Neural cell (in vitro differentiated cells): ENCODE measurements at regions not wholly inside any gene's neighbourhood (a gene's known extent, or its start where the extent isn't known, plus 50 kb on each side); places are given as distances from the start of the nearest gene placed in this dataset.

Experiments
- H2AFZ ChIP-seq: fragments of 200-600, 300-800 bp; sonication (generic), shearing (Covaris generic); 2 replicates; pipeline ENCODE4 v1.6.0; 2014; ENCODE audit warnings: low read depth, mild to moderate bottlenecking, antibody characterized with exemption, low read length, moderate library complexity
- H3F3A ChIP-seq: fragments of 200-600 bp; shearing (Covaris generic); 2 replicates; pipeline ENCODE4 v1.6.1; 2016; ENCODE audit warnings: mild to moderate bottlenecking, moderate library complexity, mixed read lengths, antibody characterized with exemption, low read length; ENCODE audit not compliant: insufficient read depth, poor library complexity, severe bottlenecking
- H3K27ac ChIP-seq: fragments of 200-600, 300-800 bp; sonication (generic), shearing (Covaris generic); 2 replicates; pipeline ENCODE4 v1.5.1; 2014; ENCODE audit warnings: mild to moderate bottlenecking, low read length, moderate library complexity
- H3K27me3 ChIP-seq: fragments of 300-800, 200-600 bp; sonication (generic), shearing (Covaris generic); 2 replicates; pipeline ENCODE4 v1.6.0; 2014; ENCODE audit warnings: mild to moderate bottlenecking, low read depth, low read length, moderate library complexity; ENCODE audit not compliant: insufficient read depth
- H3K36me3 ChIP-seq: fragments of 300-800, 200-600 bp; sonication (generic), shearing (Covaris generic); 2 replicates; pipeline ENCODE4 v1.5.1; 2014; ENCODE audit warnings: mild to moderate bottlenecking, antibody characterized with exemption, low read length, moderate library complexity; ENCODE audit not compliant: insufficient read depth
- H3K4me2 ChIP-seq: fragments of 300-800, 200-600 bp; sonication (generic), shearing (Covaris generic); 2 replicates; pipeline ENCODE4 v1.6.0; 2014; ENCODE audit warnings: mild to moderate bottlenecking, low read length
- H3K4me3 ChIP-seq: fragments of 300-800, 200-600 bp; sonication (generic), shearing (Covaris generic); 2 replicates; pipeline ENCODE4 v1.5.1; 2014; ENCODE audit warnings: mild to moderate bottlenecking, low read length, moderate library complexity
- H3K79me2 ChIP-seq: fragments of 200-600 bp; shearing (Covaris generic); replicated peaks from 2 replicates; pipeline ENCODE4 v1.6.0; 2014; ENCODE audit warnings: mild to moderate bottlenecking, low read length, moderate library complexity; ENCODE audit not compliant: insufficient read depth
- H3K9ac ChIP-seq: fragments of 300-800, 200-600 bp; sonication (generic), shearing (Covaris generic); 2 replicates; pipeline ENCODE4 v1.6.1; 2016; ENCODE audit warnings: mild to moderate bottlenecking, low read length, mixed read lengths
- H3K9me2 ChIP-seq: fragments of 200-600 bp; shearing (Covaris generic); 2 replicates; pipeline ENCODE4 v1.6.1; 2016; ENCODE audit warnings: mild to moderate bottlenecking, low read length, mixed read lengths; ENCODE audit not compliant: insufficient read depth
- H3K9me3 ChIP-seq: fragments of 200-600, 300-800 bp; sonication (generic), shearing (Covaris generic); 2 replicates; pipeline ENCODE4 v1.6.1; 2016; ENCODE audit warnings: mild to moderate bottlenecking, mixed run types, low read length, moderate library complexity, mixed read lengths
- H4K20me1 ChIP-seq: fragments of 200-600 bp; shearing (Covaris generic); 2 replicates; pipeline ENCODE4 v1.6.1; 2016; ENCODE audit warnings: mild to moderate bottlenecking, mixed run types; ENCODE audit not compliant: insufficient read depth
- CTCF ChIP-seq: fragments of 450-650 bp; IDR thresholded peaks from 2 replicates; pipeline ENCODE4 v1.5.1; 2014; ENCODE audit warnings: antibody characterized with exemption, mild to moderate bottlenecking, moderate library complexity; ENCODE audit not compliant: poor library complexity, severe bottlenecking
- EP300 ChIP-seq: fragments of 450-650 bp; conservative IDR thresholded peaks from 2 replicates; pipeline ENCODE4 v1.6.1; 2014; ENCODE audit warnings: antibody characterized with exemption, mild to moderate bottlenecking, moderate library complexity; ENCODE audit not compliant: poor library complexity, severe bottlenecking
- EZH2 ChIP-seq: fragments of 200-600, 300-800 bp; shearing (Covaris generic), sonication (generic); IDR thresholded peaks from 2 replicates; pipeline ENCODE4 v1.6.1; 2014; ENCODE audit warnings: antibody characterized with exemption, low read length, borderline replicate concordance, mild to moderate bottlenecking; ENCODE audit not compliant: insufficient read depth, poor library complexity, severe bottlenecking
- MXI1 ChIP-seq: fragments of 450-650 bp; conservative IDR thresholded peaks from 2 replicates; pipeline ENCODE4 v1.6.1; 2014; ENCODE audit warnings: antibody characterized with exemption, mild to moderate bottlenecking; ENCODE audit not compliant: poor library complexity, severe bottlenecking
- POLR2AphosphoS5 ChIP-seq: IDR thresholded peaks from 2 replicates; pipeline ENCODE4 v1.6.1; 2012
- RAD21 ChIP-seq: fragments of 450-650 bp; conservative IDR thresholded peaks from 2 replicates; pipeline ENCODE4 v1.6.1; 2014; ENCODE audit warnings: antibody characterized with exemption, mild to moderate bottlenecking, moderate library complexity
- REST ChIP-seq: IDR thresholded peaks from 2 replicates; pipeline ENCODE4 v1.6.1; 2012; ENCODE audit warnings: borderline replicate concordance
- SMC3 ChIP-seq: fragments of 450-650 bp; conservative IDR thresholded peaks from 2 replicates; pipeline ENCODE4 v1.6.1; 2014; ENCODE audit warnings: antibody characterized with exemption, mild to moderate bottlenecking, moderate library complexity; ENCODE audit not compliant: poor library complexity
- TAF1 ChIP-seq: IDR thresholded peaks from 2 replicates; pipeline ENCODE4 v1.6.1; 2012; ENCODE audit warnings: low read depth

DNA sequence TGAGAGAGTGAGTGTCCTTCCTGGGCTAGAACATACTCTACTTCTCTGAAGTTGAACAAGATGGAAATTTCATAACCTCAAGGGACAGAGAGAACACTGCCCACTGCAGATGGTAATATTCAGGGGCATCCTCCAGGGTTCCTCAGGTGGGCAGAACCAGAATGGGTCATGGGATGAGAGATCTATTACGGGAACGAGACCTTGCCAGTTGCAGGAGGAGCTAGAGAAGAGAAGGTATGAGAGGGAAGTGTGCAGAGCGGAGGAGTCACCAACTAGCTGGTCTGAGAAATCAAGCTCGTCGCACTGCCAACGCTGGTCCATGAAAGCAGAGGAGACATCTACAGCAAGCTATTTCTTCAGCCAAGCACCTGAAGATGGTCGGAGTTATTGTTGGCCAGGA, 184.7 kb downstream of the TJP1 start:
- no peaks in the 10 kb centered on the region for H3F3A ChIP-seq
- H3K27ac ChIP-seq = no peak overlapping the region
- no peaks in the 10 kb centered on the region for H3K9me3 ChIP-seq
- no peaks in the 10 kb centered on the region for H3K79me2 ChIP-seq
- TF ChIP-seq POLR2AphosphoS5 (no peak), TAF1 (no peak), EZH2 (no peak), REST (no peak), RAD21 (no peak), SMC3 (no peak), CTCF (no peak), MXI1 (no peak), EP300 (no peak)
- no peak overlapping the region for H3K4me3 ChIP-seq
- no peaks in the 10 kb centered on the region for H3K36me3 ChIP-seq
- H3K9me2 ChIP-seq = no peaks in the 10 kb centered on the region
- H3K9ac ChIP-seq = no peak overlapping the region
- H2AFZ ChIP-seq = no peak overlapping the region
- no peaks in the 10 kb centered on the region for H3K27me3 ChIP-seq
- no peaks in the 10 kb centered on the region for H4K20me1 ChIP-seq
- no peak overlapping the region for H3K4me2 ChIP-seq

GRCh38 chr15:29636921-29637320, 185.3 kb downstream of the TJP1 start:
- Histone ChIP-seq H3K4me2 (no peak overlapping the region), H2AFZ (no peak overlapping the region), H3K27me3 (no peaks in the 10 kb centered on the region), H3K4me3 (no peak overlapping the region), H3K9ac (no peak overlapping the region), H3K9me2 (no peaks in the 10 kb centered on the region), H3K27ac (no peak overlapping the region), H3F3A (no peaks in the 10 kb centered on the region), H3K9me3 (no peaks in the 10 kb centered on the region), H3K79me2 (no peaks in the 10 kb centered on the region), H4K20me1 (no peaks in the 10 kb centered on the region), H3K36me3 (no peaks in the 10 kb centered on the region)
- TF ChIP-seq REST (no peak), SMC3 (no peak), POLR2AphosphoS5 (no peak), EZH2 (no peak), EP300 (no peak), MXI1 (no peak), CTCF (no peak), RAD21 (no peak), TAF1 (no peak)
